Globus pallidus (tissue), 1 donor: ENCODE measurements at regions not wholly inside any gene's neighbourhood (a gene's known extent, or its start where the extent isn't known, plus 50 kb on each side); places are given as distances from the start of the nearest gene placed in this dataset.
"Not testable (repeated sequence)": the region's sequence is repeated elsewhere in the genome, so short reads cannot be mapped to it uniquely, and the experiment has no call there.

Experiments used
- DNase-seq: peaks from one replicate; pipeline ENCODE4 v3.0.0-alpha.2; 2015; ENCODE audit warnings: low spot score

DNA sequence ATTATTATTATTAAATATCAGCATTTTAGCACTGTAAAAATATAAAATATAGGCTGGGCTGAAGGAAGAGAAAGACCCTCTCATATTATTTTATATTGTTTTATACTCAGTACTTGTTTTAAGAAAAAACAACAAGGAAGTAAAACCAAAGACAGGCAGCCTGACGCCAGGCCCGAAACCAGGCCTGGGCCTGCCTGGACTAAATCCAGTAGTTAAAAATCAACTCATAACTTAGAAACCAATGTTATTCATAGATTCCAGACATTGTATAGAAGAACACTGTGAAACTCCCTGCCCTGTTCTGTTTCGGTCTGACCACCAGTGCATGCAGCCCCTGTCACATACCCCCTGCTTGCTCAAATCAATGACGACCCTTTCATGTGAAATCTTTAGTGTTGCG is 420.1 kb upstream of the PABPC4L start:
- DNase-seq, result not testable (repeated sequence)

DNA sequence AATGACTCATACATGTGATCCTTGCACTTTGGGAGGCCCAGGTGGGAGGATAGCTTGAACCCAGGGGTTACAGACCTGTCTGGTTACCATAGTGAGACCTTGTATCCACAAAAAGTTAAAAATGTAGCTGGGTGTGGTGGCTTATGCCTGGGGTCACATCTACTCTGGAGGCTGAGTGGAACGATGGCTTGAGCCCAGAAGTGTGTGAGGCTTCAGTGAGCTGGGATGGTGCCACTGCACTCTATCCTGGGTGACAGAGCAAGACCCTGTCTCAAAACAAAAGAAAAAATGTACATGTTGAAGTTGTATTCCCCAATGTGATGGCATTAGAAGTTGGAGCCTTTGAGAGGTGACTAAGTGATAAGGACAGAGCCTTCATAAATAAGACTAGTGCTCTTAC is 409.4 kb upstream of the PABPC4L start:
- no peak for DNase-seq

DNA sequence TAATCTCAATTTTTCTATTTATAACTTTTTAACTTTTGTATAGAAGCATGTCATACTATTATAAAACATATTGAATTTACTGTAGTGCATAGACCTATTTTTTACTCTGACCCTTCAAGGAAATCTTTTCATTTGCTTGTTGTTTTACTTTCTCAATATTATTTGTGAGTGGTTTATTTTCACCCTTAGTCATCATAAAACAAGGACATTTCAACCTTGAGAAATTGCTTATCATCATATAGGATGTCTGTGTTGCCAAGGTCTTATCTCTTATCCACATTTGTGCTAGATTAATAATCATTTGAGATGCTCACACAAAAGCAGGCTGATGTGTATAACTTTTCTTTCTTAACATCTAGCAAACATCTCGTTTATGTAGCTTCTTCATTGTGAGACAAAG is 408.6 kb upstream of the PABPC4L start:
- no peak for DNase-seq

DNA sequence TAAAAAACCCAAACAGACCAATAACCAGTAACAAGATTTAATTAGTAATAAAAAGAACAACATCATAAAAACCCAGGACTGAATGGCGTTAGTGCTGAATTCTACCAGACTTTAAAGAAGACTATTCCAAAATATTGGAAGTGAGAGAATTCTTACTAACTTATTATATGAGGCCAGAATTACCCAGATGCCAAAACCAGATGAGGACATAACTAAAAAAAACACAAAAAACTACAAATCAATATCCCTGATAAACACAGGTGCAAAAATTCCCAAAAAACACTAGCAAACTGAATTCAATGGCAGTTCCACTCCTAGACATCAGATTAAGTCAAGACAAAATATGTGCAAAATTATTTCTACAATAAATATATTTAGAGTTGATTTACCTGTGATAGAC is 400.1 kb upstream of the PABPC4L start:
- no peak for DNase-seq

DNA sequence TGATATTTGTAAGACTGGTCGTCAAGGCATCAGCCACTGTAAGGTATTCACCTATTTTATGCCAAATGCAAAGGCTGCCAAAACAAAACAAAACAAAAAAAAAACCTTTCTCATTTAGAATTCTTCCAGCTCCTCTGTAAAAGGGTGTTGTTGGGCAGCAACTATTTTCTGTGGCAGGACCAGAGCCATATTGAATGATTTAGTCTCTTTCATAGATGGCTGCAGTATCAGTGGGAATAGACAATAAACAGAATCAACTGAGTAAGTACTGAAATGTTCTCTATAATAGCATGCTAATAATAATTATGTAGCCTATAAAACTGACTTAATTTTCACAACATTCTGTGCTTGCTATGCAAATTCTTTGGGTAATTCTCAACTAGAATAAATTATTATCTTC is 389.7 kb upstream of the PABPC4L start:
- no peak for DNase-seq

DNA sequence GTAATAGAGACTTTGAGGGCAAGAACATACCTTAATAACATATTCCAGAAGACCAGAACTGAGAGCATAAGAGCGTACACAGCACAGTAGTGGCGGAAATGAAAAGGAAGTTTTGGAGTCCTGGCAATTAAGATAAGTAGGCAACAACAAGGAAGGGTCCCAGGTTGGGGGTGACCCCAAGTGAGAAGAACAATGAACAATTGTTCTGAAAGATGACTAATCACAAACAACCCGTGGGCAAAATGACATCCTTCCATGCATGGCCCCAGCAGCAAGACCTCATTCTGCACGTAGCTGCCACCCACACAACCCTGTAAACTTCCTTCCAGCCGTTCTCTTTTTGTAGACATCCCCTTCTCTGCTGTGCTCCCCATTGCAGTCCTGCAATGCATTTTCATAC is 384.4 kb upstream of the PABPC4L start:
- DNase-seq, result no peak

DNA sequence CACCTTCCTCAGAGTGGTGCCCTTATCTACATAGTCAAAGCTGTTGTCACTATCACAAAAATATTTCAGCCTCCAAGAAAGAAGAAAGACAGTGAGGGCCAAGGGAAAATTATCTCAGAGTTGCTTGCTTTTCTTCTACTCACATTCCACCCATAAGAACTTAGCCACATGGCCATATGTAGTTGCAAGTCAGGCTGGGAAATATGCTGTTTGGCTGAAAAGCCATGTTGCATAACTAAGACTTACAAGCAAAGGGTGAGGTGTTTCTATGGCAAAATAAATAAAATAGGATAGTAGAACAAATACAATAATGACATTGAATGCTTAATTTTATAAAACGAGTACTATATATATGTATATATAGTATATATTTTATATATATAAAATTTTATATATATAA is 365.9 kb upstream of the PABPC4L start:
- no peak for DNase-seq

DNA sequence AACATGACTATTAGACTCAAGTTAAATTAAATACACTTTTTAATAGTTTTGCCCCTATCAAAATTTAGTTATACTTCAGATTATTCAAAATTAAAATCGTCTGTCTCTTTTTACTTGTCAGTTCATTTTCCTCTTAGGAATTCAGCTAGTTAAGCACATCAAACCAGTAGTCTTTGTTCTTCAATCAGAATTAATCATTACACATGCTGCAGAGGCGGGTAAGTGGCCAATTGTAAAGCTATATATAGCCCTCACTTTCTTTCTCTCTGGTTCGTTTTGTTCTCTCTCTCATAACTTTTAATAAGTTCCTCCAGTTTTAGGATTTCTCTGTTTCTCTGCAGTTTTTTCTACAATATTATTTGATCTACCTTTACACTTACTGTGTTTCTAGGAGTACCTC is 359.1 kb upstream of the PABPC4L start:
- DNase-seq, result no peak

DNA sequence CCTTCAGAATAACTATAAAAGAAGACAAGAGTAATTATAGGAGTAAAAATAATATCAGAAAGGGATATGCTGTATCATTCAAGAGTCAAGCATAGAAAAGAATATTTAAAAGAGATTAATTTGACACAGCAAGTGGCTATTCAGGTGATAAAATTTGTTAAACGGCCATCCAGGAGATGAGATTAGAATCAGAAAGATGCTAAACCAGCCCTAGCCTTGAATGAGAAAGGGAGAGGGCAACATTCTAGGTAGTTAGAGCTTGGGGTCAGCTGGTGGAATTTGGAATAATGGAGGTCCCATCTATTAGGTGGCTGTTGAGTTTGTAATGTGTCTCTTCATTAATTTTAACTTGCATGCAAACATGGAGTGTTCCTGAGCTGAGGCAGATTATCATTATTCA is 350.5 kb upstream of the PABPC4L start:
- no peak for DNase-seq

DNA sequence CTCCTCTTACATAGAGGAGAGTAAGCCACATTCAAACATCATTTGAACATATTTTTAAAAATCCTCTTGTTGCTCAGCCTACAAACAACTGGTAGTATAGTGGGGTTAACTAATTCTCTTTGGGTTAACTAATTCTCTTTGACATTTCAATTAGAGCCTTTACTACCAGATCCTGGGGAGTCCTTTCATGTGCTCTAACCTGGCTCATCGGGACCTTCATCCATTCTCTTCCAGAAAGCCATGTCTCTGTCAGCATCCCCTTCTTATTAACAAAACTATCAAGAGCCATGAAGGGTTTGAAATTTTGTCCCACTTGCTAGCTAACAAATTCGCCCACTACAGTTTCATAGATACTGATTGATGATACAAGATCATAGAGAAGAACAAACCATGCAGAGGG is 349.8 kb upstream of the PABPC4L start:
- DNase-seq, result no peak

DNA sequence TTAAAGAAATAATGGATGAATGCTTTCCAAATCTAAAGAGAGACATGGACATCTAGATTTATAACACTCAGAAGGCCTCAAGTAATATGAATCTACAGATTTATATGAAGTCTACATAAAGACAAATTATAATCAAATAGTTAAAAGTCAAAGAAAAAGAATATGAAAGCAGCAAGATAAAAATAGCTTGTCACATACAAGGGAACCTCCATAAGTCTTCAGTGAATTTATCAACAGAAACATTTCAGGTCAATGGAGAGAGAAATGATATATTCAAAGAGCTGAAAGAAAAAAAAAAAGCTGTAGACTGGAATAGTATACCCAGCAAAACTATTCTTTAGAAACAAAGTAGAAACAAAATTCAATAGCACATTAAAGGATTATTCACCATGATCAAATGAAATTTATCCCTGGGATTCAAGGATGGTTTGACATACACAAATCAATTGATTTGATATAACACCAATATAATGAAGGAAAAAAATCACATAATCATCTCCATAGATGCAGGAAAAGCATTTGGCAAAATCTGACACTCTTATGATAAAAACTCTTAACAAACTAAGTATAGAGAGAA is 346.6 kb upstream of the PABPC4L start:
- DNase-seq, result no peak

DNA sequence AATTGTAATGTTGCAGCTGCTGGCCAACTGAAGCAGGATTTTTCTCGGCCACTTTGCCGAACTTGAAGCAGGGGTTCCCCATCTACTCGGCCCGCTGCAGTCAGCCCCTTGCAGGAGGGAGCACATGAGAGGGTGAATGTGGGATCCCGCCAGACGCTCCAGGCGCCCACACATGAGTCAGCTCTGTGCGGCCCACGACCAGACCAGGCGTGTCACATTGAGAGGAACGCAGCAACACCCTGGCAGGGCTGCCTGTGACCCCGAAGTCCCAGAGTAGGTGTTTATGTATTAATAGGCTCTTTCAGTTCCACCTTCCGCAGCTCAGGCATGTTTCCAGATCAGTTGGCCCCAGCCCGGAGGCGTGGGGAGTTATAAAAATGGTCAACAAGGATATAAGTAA is 344.7 kb upstream of the PABPC4L start:
- no peak for DNase-seq

DNA sequence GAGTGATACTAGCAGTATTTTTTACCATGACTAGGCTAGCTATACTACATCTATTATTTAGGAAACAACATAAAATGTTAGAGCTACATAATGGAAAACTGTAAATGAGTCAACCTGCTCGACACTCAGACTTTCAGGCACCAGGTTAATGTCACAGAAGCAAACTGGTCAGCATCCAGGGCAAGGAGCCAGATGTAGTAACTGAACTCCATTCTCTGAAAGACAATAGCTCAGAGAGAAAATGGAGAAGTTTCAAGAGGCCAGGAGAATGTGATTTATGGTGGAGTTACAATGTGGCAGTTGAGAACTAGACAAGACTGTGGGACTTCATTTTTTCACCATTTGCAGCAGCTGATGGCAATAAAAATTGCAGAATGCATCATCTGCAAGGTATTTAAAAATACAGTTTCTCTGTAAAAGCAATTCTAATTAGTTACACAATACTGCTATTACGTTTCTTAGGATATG is 342.7 kb upstream of the PABPC4L start:
- no peak for DNase-seq

DNA sequence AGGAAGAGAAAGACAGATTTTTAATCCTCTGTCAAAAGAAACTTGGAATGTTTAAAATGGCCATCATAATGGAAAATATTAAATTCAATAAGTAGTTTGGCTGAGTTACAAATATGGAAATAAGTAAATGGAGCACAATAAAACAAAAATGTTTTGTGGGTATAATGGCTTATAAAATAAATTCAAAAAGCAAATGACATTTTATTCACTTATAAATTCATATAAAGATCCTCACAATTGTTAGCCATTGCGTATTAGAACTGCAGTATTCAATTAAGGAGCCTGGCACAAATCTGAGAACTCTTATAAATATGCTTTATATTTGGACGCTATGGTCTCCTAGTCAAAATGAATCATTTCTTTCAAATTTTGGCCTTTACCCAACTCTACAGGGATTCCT is 339.0 kb upstream of the PABPC4L start:
- DNase-seq, result no peak

DNA sequence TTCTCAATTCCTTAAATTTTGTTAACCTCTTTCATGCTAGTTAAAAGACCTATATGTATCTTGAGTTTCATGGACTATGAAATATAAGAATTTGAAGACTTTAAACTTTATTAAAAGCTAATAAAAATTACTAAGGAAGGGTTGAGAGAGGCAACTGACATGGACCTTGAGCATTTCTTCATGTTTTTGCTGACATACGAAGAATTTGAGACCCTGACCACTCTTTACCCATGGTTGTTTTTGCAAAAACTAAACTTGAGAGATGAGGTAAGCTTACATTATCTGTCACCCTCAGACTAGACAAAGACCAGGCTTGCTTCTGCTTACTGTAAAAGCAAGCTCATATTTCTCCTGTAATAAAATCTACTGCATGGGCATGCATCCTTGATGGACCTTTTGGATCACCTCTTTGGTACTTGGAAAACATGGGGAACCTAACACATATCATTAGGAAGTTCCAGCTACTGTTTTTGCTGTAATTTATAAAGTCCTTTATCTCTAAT is 338.2 kb upstream of the PABPC4L start:
- no peak for DNase-seq

DNA sequence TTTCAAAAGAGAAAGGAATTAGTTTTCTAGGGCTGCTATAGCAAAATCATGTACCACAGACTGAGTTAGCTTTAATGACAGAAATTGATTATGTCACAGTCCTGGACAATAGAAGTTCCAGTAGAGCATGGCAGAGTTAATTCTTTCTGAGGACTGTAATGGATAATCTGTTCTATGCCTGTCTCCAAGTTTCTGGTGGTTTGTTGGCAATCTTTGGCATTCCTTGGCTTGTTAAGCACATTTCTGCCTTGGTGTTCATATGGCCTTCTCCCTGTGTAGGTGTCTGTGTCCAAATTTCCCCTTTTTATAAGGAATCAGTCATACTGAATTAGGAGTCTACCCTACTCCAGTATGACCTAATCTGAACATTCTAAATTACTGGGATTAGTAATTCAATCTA is 336.1 kb upstream of the PABPC4L start:
- no peak for DNase-seq

DNA sequence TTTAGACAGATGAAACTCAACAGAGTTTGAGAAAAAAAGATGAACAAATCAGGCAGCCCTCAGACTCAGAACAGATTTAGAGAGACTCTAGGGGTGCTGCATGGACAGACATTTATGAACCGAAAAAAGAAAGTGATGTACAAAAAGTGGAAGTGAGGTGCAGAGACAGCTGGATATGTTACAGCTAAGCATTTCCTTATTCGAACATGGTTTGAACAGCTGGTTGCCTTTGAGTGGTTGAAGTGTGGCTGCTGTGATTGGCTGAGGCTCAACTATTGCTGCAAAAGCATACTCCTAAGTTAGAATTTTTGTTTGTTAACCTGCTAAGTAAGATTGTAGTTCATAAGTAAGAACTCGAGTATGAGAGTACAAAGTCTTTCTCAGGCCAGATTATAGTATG is 331.5 kb upstream of the PABPC4L start:
- DNase-seq, result no peak

DNA sequence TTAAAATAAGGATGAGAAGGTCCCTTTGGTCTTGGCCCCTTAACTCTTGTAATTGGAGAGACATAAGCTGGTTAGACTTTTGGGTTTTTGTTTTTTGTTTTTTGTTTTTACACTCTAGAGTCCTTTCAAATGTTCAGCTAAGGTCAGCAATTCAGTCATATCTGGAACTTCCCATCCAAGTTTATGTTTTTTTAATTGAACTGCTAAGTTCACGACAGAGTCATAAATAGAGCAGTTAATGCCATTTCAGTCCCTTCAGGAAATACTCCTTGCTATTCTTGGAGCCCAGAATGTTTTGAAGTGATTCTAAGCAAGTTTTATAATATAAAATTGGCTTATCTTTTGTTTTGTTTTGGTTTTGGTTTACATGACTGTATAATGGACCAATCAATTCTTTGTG is 329.4 kb upstream of the PABPC4L start:
- DNase-seq, result no peak

DNA sequence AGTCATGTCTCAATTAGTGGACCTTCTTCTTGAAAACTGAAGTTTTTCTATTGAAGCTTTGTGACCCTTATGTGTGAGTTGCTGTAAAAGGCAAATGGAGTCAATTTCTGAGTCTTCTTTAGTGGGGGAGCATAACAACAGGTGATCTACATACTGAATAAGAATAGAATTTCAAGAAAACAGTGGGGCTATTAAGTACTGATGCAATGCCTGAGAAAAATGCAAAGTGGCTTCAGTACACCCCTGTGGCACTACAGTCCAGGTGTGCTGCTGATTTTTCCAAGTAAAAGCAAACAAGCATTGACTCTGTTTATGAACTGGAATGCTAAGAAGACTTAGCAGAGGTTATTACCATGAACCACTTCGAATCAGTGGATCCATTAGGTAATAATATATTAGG is 328.0 kb upstream of the PABPC4L start:
- no peak for DNase-seq

DNA sequence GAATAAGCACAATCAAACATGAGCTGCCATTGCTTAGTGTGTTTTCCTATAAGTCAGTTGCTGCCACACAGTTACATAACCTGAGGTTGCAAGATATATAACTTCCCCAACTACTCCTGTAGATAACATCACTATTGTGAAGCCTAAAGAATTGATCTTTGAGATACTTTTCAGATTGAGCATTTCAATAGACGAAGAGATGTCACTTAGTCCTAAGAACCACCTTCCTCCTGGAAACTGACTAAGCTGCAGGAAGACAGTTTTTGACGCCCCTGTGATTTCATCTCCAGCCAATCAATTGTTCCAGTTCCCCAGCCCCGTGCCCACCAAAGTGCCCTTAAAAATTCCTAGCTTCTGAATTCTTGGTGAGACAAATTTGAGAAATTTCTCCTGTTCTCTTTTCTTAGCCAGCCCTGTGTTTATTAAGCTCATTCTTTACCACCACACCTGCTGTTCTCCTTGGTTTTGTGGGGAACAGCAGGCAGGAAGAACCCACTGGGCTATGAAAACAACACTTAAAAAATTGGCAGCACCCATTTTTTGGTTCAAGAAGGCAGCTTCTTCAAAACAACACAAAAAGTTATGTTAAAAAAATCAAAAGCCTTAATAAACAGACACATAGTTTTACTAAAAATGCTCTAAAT is 317.1 kb upstream of the PABPC4L start:
- DNase-seq, result no peak

DNA sequence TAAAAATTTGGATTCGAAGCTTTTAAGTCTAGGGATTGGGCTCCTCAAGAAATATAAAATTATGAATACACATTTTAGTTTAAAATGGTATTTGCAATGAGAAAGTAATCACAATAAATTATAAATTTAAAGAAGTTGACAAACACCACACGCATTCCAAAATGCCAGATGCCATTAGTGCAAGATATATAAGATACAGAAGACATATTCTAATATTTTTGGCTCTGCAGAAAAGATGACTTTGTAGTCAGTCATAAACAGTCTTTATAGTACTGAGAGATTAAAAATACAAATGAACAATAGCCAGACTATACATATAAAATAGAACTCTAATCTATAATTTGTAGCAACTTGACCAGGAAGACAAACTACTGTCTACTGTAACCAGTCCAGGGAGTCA is 309.0 kb upstream of the PABPC4L start:
- no peak for DNase-seq

DNA sequence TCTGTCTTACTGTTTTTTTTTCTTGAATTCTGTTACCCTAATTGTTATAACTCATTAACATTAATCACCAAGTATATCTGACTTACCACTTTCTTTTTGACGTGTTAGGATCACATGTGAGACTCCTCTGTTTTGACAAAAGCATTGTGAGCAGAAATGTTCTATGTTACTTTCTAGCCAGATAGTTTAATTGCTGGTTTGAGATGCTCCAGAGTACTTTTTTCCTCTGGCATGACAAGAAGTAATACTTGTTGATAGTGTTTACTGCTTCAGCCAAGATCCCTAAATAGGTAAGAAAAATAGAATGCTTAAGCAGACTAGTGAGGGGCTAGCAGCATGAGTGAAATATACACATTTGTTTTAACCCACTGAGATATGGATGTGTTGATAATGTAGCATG is 303.9 kb upstream of the PABPC4L start:
- no peak for DNase-seq

DNA sequence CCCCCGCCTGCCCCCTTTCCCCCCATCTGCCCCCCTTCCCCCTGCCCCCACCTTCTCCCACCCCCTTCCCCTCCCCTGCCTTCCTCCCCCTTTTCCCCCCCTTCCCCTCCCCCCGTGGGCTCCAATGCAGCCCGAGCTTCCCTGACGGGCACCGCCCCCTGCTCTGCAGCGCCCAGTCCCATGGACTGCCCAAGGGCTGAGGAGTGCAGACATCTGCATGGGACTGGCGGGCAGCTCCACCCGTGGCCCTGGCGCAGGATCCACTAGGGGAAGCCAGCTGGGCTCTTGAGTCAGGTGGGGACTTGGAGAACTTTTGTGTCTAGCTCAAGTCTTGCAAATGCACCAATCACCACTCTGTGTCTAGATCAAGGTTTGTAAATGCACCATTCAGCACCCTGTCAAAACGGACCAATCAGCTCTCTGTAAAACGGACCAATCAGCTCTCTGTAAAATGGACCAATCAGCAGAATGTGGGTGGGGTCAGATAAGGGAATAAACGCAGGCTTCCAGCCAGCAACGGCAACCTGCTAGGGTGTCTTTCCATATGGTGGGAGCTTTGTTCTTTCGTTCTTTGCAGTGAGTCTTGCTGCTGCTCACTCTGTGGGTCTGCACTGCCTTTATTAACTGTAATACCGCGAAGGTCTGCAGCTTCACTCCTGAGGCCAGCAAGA is 300.5 kb upstream of the PABPC4L start:
- DNase-seq, result no peak

DNA sequence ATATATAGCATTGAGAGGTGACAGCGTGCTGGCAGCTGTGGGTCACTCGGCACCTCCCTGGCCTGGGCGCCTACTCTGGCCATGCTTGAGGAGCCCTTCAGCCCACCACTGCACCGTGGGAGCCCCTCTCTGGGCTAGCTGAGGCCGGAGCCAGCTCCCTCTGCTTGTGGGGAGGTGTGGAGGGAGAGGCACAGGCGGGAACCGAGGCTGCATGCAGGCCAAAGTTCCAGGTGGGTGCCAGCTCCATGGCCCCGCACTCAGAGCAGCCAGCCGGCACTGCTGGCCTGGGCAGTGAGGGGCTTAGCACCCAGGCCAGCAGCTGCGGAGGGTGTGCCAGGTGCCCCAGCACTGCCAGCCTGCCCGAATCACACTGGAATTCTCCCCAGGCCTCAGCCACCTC is 299.9 kb upstream of the PABPC4L start:
- not testable (repeated sequence) for DNase-seq
